Inferior parietal cortex (tissue), 1 donor: ENCODE measurements at regions not wholly inside any gene's neighbourhood (a gene's known extent, or its start where the extent isn't known, plus 50 kb on each side); places are given as distances from the start of the nearest gene placed in this dataset.

Source experiments
- DNase-seq: peaks from one replicate; pipeline ENCODE4 v3.0.0-alpha.2; 2016; ENCODE audit errors: extremely low spot score

- no peak for DNase-seq
These were observed 52.0 kb upstream of the NPTX2 start for GRCh38 chr7:98565103-98565502.

- no peak for DNase-seq
These were observed 54.1 kb upstream of the NPTX2 start for GRCh38 chr7:98562871-98563495.

- no peak for DNase-seq
These were observed 54.7 kb upstream of the NPTX2 start for GRCh38 chr7:98562381-98562823.

- no peak for DNase-seq
These were observed 57.1 kb upstream of the NPTX2 start for GRCh38 chr7:98559958-98560357.

DNA sequence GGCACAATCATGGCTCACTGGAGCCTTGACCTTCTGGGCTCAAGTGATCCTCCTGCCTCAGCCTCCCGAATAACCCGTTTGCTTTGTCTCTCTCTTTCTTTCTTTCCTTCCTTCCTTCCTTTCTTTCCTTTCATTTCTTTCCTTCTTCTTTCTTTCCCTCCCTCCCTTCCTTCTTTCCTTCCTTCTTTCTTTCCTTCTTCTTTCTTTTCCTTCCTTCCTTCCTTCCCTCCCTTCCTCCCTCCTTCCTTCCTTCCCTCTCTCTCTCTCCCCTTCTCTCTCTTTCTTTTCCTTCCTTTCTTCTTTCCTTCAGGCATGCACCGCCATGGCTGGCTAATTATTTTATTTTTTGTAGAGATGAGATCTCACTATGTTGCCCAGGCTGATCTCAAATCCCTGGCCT, 57.9 kb upstream of the NPTX2 start:
- DNase-seq = no peak

GRCh38 chr7:98557538-98558031, 59.5 kb upstream of the NPTX2 start:
- DNase-seq = no peak

DNA sequence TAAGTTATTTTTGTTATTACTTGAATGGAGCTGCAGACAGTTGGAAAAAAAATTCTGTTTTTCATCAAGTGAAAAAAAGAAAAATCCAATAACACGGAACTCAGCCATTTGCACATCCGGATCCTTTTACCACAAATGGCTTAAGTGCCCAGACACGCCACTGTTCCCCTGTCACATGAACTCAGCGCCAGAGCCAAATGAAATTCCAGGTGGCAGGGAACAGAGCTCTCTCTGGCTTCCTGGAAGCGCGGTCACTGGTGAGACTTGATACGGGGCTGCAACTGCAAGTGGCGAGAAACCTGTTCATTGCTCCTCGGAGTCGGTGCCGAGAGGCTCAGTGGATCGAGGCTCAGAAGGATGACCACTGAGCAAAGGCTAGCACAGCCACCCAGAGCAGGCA, 60.8 kb upstream of the NPTX2 start:
- DNase-seq = no peak

DNA sequence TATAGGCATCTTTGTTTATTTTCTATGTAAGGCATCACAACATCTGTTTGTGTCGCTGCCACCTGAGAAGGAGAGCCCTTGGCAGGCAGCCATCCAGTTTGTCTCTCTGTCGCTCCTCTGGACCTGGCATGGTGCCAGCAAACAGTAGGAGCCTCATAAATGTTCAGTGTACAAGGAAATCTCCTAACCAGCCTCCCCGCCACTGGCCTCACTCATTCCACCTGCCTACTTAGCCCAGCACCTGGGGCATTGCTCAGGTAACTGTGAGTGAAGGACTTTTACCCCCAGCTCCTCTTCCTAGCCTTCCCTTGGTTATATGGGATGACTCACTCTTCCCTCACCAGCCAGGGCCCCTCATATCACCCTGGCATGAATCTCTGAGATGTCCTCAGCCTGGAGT, 61.7 kb upstream of the NPTX2 start:
- no peak for DNase-seq

DNA sequence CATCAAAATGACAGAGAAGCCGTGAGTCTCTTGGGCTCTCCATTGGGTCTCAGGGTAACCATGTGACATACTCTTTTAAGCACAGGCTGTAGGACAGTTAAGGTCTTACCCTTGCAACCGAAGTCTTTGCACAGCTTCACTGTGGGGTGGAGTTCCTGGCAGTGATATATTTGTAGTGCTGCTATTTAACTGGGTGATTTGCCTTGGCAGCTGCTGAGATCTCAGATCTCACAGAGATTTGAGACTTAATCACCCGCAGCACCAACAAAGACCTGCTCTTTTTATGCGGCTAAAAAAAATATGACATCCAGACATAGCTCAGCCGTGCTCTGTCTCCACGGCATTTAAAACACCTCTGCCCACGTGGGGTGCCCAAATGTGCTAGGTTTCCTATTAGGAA, 63.4 kb upstream of the NPTX2 start:
- DNase-seq = no peak

- DNase-seq = no peak
These were observed 65.3 kb upstream of the NPTX2 start for GRCh38 chr7:98551611-98552273.

DNA sequence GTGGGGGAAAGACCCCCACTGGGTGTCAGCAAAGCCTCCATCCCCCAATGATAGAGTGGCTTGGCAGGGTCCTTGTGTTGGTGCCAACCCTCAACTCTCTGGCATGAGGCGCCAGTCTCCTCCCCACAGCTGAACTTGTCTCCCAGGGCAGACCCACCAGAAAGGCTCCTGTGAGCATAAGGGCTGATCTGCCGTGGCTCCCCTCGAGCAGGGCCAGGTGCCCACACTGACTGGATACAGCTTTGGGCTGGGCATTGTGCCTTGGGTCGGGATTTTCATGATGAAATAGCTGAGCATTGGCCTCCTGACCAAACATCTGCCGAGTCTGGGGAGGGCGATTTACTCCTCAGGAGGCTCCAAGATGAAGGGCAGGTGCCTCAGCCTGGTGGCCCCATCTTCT, 68.1 kb upstream of the NPTX2 start:
- DNase-seq = no peak

DNA sequence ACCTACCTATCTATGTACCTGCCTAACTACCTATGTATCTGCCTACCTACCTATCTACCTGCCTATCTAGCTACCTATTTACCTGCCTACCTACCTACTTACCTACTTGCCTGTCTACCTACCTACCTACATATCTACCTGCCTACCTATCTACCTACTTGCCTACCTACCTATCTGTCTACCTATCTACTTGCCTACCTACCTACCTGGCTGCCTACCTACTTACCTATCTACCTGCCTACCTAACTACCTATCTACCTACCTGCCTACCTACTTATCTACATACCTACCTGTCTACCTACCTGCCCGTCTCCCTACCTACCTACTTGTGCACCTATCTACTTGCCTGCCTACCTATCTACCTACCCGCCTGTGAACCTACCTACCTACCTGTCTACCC, 68.7 kb upstream of the NPTX2 start:
- DNase-seq = no peak

DNA sequence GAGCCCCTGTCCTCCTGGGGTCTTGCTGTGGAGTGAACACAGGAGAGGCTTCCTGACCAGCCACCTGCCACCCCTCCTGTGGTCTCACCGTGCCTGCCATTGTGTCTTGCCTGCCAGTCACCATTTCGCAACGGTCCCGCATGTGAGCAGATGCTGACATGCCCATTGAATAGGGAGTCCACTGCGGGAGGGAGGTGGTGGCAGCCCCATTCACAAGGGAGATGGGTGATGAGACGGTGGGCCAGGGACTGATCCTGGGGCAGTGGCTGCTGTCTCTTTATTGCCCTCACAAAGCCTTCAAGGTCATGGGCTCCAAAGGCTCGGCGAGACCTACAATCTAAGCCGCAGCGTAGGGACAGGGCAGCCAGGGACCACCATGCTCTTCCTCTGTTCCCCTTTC, 76.0 kb upstream of the NPTX2 start:
- no peak for DNase-seq

DNA sequence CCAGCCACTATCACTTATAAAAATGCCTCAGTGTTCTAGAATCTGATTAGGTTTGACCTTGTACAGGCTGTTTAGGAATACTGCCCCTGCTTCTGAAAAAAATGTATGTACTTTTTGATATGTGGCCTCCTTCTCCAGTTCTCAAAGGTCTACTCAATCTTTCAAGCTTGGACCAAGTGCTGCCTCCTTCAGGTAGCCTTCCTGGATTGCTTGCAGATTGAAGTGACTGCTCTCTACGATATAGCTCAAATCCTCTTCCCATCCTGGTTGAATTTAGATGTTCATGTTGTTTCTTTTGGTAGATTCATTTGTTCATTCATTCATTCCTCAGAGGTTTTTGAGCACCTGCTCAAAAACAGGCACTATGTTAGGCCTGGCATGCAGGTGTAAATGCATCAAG, 77.2 kb upstream of the NPTX2 start:
- DNase-seq = no peak

GRCh38 chr7:98536803-98537202, 80.3 kb upstream of the NPTX2 start:
- DNase-seq = no peak

DNA sequence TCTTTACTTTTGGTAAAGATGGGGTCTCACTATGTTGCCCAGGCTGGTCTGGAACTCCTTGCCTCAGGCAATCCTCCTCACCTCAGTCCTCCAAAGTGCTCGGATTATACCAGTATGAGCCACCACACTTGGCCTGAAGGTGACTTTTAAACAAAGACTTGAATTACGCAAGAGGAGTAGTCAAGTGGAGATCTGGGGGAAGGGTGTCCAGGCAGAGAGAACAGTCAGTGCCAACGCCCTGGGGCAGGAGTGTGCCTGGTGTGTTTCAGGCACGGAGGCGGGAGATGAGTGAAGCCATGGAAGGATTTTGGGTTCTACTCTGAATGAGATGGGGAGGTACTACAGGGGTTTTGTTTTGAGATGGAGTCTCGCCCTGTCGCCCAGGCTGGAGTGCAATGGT, 82.6 kb upstream of the NPTX2 start:
- no peak for DNase-seq

DNA sequence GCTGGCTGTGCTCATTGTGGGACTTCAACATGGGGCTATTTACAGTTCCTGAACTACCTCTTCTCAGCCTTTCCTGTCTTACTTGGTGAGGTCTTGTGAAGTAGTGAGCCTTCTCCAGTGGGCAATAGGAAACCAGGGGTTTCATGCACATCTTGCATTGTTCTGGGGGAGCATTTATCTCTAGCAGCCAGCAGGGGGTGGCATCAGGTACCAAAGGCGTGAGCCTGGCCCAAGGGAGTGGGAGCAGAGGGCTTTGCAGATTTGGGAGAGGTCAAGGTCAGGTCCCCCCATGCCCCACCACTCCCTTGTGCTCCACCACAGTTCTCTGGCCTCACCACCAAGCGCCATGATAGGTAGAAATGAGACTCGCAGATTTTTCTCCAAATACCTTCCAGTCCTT, 85.4 kb upstream of the NPTX2 start:
- DNase-seq = no peak

- DNase-seq = no peak
These were observed 89.0 kb upstream of the NPTX2 start for GRCh38 chr7:98528079-98528478.

DNA sequence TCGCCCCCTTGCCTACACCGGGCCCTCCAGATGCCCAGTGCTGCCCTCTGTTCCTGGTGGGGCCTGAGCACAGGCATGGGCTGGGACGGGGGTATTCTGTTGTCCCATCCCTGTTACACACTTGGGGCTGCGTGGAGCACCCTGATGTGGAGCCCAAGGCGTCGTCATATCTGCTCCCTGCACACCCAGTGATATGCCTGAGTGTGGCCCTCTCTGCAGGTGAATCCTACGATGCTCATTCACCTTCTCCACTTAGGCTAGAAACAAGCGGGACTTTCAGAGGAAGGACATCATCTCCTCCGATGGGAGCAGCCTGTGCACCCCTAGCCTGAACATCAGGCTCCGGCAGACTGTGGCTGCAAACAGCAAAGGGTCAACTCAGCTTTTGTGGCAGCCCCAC, 91.0 kb upstream of the NPTX2 start:
- DNase-seq = no peak

GRCh38 chr7:98521089-98521692, 95.9 kb upstream of the NPTX2 start:
- no peak for DNase-seq

- no peak for DNase-seq
These were observed 96.6 kb upstream of the NPTX2 start for GRCh38 chr7:98520356-98520951.

- no peak for DNase-seq
These were observed 98.7 kb upstream of the NPTX2 start for GRCh38 chr7:98518159-98518947.
